ENCODE measurements at regions not wholly inside any gene's neighbourhood (a gene's known extent, or its start where the extent isn't known, plus 50 kb on each side); places are given as distances from the start of the nearest gene placed in this dataset.

GRCh38 chr12:131347732-131348131 is 363.2 kb upstream of the SFSWAP start:
- H3K9ac ChIP-seq (ENCODE audit: low read length): no peak overlapping the region
- no peak overlapping the region for H2AFZ ChIP-seq (ENCODE audit: low read depth, low read length)
- no peaks in the 10 kb centered on the region for H4K20me1 ChIP-seq (ENCODE audit: insufficient read depth)
- H3K4me3 ChIP-seq (ENCODE audit: low read length): no peak overlapping the region
- no peaks in the 10 kb centered on the region for H3F3A ChIP-seq (ENCODE audit: insufficient read depth, low read length, poor library complexity, severe bottlenecking)
- H3K27ac ChIP-seq (ENCODE audit: low read length): no peak overlapping the region
- H3K4me2 ChIP-seq (ENCODE audit: low read length): no peak overlapping the region
- no peaks in the 10 kb centered on the region for H3K9me2 ChIP-seq (ENCODE audit: insufficient read depth, low read length)
- H3K27me3 ChIP-seq (ENCODE audit: insufficient read depth, low read depth, low read length): no peaks in the 10 kb centered on the region
- H3K36me3 ChIP-seq (ENCODE audit: insufficient read depth, low read length): no peaks in the 10 kb centered on the region
- TF ChIP-seq EZH2 (IDR thresholded peaks at IDR 0.05; ENCODE audit: borderline replicate concordance, insufficient read depth, low read length, poor library complexity, severe bottlenecking) (no peak), POLR2AphosphoS5 (IDR thresholded peaks at IDR 0.05) (no peak), MXI1 (conservative IDR thresholded peaks at IDR 0.05; ENCODE audit: poor library complexity, severe bottlenecking) (no peak), TAF1 (IDR thresholded peaks at IDR 0.05; ENCODE audit: low read depth) (no peak), REST (IDR thresholded peaks at IDR 0.05; ENCODE audit: borderline replicate concordance) (no peak), SMC3 (conservative IDR thresholded peaks at IDR 0.05; ENCODE audit: poor library complexity) (no peak), RAD21 (conservative IDR thresholded peaks at IDR 0.05) (no peak), EP300 (conservative IDR thresholded peaks at IDR 0.05; ENCODE audit: poor library complexity, severe bottlenecking) (no peak)
- TF ChIP-seq, protein P1, sequence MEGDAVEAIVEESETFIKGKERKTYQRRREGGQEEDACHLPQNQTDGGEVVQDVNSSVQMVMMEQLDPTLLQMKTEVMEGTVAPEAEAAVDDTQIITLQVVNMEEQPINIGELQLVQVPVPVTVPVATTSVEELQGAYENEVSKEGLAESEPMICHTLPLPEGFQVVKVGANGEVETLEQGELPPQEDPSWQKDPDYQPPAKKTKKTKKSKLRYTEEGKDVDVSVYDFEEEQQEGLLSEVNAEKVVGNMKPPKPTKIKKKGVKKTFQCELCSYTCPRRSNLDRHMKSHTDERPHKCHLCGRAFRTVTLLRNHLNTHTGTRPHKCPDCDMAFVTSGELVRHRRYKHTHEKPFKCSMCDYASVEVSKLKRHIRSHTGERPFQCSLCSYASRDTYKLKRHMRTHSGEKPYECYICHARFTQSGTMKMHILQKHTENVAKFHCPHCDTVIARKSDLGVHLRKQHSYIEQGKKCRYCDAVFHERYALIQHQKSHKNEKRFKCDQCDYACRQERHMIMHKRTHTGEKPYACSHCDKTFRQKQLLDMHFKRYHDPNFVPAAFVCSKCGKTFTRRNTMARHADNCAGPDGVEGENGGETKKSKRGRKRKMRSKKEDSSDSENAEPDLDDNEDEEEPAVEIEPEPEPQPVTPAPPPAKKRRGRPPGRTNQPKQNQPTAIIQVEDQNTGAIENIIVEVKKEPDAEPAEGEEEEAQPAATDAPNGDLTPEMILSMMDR (IDR thresholded peaks at IDR 0.05; ENCODE audit: poor library complexity, severe bottlenecking): no peak
- H3K79me2 ChIP-seq (replicated peaks; ENCODE audit: insufficient read depth, low read length): no peaks in the 10 kb centered on the region
- no peaks in the 10 kb centered on the region for H3K9me3 ChIP-seq (ENCODE audit: low read length)

- Histone ChIP-seq H3K79me2 (replicated peaks; ENCODE audit: insufficient read depth, low read length) (no peaks in the 10 kb centered on the region), H3K4me3 (ENCODE audit: low read length) (no peak overlapping the region), H3K9me2 (ENCODE audit: insufficient read depth, low read length) (no peaks in the 10 kb centered on the region), H3K9me3 (ENCODE audit: low read length) (no peaks in the 10 kb centered on the region), H3K4me2 (ENCODE audit: low read length) (no peak overlapping the region), H3K36me3 (ENCODE audit: insufficient read depth, low read length) (no peaks in the 10 kb centered on the region), H4K20me1 (ENCODE audit: insufficient read depth) (no peaks in the 10 kb centered on the region), H3F3A (ENCODE audit: insufficient read depth, low read length, poor library complexity, severe bottlenecking) (no peaks in the 10 kb centered on the region), H3K27ac (ENCODE audit: low read length) (no peak overlapping the region), H2AFZ (ENCODE audit: low read depth, low read length) (peak overlapping the region; percentile 18), H3K9ac (ENCODE audit: low read length) (no peak overlapping the region), H3K27me3 (ENCODE audit: insufficient read depth, low read depth, low read length) (no peaks in the 10 kb centered on the region)
- TF ChIP-seq EZH2 (IDR thresholded peaks at IDR 0.05; ENCODE audit: borderline replicate concordance, insufficient read depth, low read length, poor library complexity, severe bottlenecking): no peak
- no peak for TF ChIP-seq POLR2AphosphoS5 (IDR thresholded peaks at IDR 0.05)
- TF ChIP-seq TAF1 (IDR thresholded peaks at IDR 0.05; ENCODE audit: low read depth): no peak
- no peak for TF ChIP-seq REST (IDR thresholded peaks at IDR 0.05; ENCODE audit: borderline replicate concordance)
- TF ChIP-seq SMC3 (conservative IDR thresholded peaks at IDR 0.05; ENCODE audit: poor library complexity): no peak
- no peak for TF ChIP-seq RAD21 (conservative IDR thresholded peaks at IDR 0.05)
- no peak for TF ChIP-seq MXI1 (conservative IDR thresholded peaks at IDR 0.05; ENCODE audit: poor library complexity, severe bottlenecking)
- TF ChIP-seq, protein P1 (IDR thresholded peaks at IDR 0.05; ENCODE audit: poor library complexity, severe bottlenecking): no peak
- no peak for TF ChIP-seq EP300 (conservative IDR thresholded peaks at IDR 0.05; ENCODE audit: poor library complexity, severe bottlenecking)
These were observed 362.7 kb upstream of the SFSWAP start for GRCh38 chr12:131348231-131348630.

All from neural cell (in vitro differentiated cells).